ENCODE measurements at regions not wholly inside any gene's neighbourhood (a gene's known extent, or its start where the extent isn't known, plus 50 kb on each side); places are given as distances from the start of the nearest gene placed in this dataset.

DNA sequence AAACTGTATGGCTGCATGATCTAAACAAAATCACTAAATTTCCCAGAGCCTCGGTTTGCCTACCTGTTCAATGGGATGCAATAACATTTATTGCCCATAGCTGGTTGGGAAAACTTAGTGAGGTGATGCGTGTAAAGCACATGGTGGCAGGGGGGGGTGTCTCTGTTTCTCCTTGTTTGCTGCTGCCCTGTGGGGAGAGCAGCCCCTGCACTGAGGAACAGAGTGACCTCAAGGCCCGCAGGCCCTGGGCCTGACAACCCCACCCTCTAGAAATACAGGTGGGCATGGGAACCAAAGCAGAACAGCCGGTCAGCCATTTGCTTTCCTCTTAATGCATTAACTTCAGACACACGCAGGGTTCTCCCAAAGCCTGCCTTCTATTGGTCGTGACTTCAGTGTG lies 55.1 kb upstream of the SLC66A3 start:
- TF ChIP-seq POLR2AphosphoS5 (IDR thresholded peaks at IDR 0.05) = no peak
- TF ChIP-seq, protein P1, sequence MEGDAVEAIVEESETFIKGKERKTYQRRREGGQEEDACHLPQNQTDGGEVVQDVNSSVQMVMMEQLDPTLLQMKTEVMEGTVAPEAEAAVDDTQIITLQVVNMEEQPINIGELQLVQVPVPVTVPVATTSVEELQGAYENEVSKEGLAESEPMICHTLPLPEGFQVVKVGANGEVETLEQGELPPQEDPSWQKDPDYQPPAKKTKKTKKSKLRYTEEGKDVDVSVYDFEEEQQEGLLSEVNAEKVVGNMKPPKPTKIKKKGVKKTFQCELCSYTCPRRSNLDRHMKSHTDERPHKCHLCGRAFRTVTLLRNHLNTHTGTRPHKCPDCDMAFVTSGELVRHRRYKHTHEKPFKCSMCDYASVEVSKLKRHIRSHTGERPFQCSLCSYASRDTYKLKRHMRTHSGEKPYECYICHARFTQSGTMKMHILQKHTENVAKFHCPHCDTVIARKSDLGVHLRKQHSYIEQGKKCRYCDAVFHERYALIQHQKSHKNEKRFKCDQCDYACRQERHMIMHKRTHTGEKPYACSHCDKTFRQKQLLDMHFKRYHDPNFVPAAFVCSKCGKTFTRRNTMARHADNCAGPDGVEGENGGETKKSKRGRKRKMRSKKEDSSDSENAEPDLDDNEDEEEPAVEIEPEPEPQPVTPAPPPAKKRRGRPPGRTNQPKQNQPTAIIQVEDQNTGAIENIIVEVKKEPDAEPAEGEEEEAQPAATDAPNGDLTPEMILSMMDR (IDR thresholded peaks at IDR 0.05) = no peak
